Endothelial cell (in vitro differentiated cells): ENCODE measurements at regions not wholly inside any gene's neighbourhood (a gene's known extent, or its start where the extent isn't known, plus 50 kb on each side); places are given as distances from the start of the nearest gene placed in this dataset.

Experiments
- DNase-seq: peaks from one replicate; pipeline ENCODE4 v3.0.0; 2021; ENCODE audit warnings: low spot score
- H3K27ac Mint-ChIP-seq: one replicate; pipeline ENCODE4 v1.8.0; 2021; ENCODE audit warnings: mixed read lengths, inconsistent platforms; ENCODE audit not compliant: unreplicated experiment
- H3K27me3 Mint-ChIP-seq: one replicate; pipeline ENCODE4 v1.8.0; 2021; ENCODE audit warnings: mild to moderate bottlenecking, moderate library complexity, mixed read lengths, inconsistent platforms; ENCODE audit not compliant: unreplicated experiment
- H3K36me3 Mint-ChIP-seq: one replicate; pipeline ENCODE4 v1.8.0; 2021; ENCODE audit warnings: mild to moderate bottlenecking, low read depth, mixed read lengths, inconsistent platforms; ENCODE audit not compliant: unreplicated experiment
- H3K4me1 Mint-ChIP-seq: one replicate; pipeline ENCODE4 v1.8.0; 2021; ENCODE audit warnings: mild to moderate bottlenecking, mixed read lengths, inconsistent platforms; ENCODE audit not compliant: unreplicated experiment
- H3K4me3 Mint-ChIP-seq: one replicate; pipeline ENCODE4 v1.8.0; 2021; ENCODE audit warnings: mild to moderate bottlenecking, mixed read lengths, inconsistent platforms; ENCODE audit not compliant: unreplicated experiment
- H3K9me3 Mint-ChIP-seq: one replicate; pipeline ENCODE4 v1.8.0; 2021; ENCODE audit warnings: mixed read lengths, inconsistent platforms; ENCODE audit not compliant: unreplicated experiment
- CTCF ChIP-seq: fragments of 200-600 bp; sonication (generic); IDR thresholded peaks from one replicate; pipeline ENCODE4 v1.5.0; 2021; ENCODE audit warnings: antibody characterized with exemption; ENCODE audit not compliant: unreplicated experiment

DNA sequence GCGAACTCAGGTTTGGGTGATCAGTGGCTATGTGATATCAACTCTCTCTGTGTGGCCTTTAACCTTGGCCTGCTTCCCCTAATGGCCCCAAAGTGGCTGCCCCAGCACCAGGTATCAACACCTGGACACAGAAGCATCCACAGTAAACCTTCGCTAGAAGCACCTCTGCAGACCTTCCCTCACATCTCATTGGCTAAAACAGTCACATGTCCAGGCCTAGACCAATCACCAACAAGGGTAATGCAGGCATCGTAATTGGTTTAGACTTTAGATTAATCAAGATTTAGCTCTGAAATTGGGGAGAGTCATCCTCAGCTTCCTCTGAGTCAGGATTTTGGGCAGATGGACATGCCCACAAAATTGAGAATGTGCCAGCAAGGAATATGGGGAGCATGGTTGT lies 92.5 kb upstream of the MYL2 start:
- H3K4me1 Mint-ChIP-seq, result peaks cover 3% of the 10 kb centered on the region
- H3K27me3 Mint-ChIP-seq, result no peaks in the 10 kb centered on the region
- H3K9me3 Mint-ChIP-seq, result no peaks in the 10 kb centered on the region
- no peak overlapping the region for H3K27ac Mint-ChIP-seq
- H3K4me3 Mint-ChIP-seq, result no peak overlapping the region
- DNase-seq, result no peak
- no peak for TF ChIP-seq CTCF
- peaks cover 3% of the 10 kb centered on the region for H3K36me3 Mint-ChIP-seq

DNA sequence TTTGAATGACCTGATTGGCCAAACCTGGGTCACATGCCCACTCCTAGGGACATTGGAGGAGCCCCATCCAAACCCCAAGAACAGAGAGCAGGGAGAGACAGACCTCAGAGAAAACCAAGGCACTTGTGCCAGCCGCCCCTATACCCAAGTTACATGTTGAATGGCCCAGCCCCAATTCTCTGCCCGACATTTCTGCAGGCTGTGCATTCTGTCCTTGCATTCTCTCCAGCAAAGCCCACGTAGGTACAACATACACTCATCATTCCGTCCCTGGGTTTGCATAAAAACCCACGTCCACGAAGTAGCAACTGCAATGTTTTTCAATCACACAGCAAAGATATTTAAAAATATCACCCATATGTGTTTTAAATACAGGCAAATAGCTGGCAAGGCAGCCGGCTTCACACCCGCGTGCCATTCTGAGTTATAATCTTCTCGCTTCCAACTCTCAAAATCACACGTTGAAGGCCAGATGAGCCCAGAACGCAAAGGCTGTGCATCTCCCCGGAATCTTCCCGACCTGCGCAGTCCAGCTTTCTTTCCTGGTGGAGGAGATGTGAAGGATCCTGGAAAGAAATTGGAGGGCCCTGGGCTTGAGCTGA lies 91.7 kb upstream of the MYL2 start:
- TF ChIP-seq CTCF, result no peak
- H3K9me3 Mint-ChIP-seq, result no peaks in the 10 kb centered on the region
- H3K4me3 Mint-ChIP-seq, result no peak overlapping the region
- DNase-seq, result no peak
- peaks cover 3% of the 10 kb centered on the region for H3K36me3 Mint-ChIP-seq
- peaks cover 3% of the 10 kb centered on the region for H3K4me1 Mint-ChIP-seq
- no peak overlapping the region for H3K27ac Mint-ChIP-seq
- H3K27me3 Mint-ChIP-seq, result no peaks in the 10 kb centered on the region

- H3K9me3 Mint-ChIP-seq, result no peaks in the 10 kb centered on the region
- H3K36me3 Mint-ChIP-seq, result peaks cover 3% of the 10 kb centered on the region
- TF ChIP-seq CTCF, result no peak
- no peak overlapping the region for H3K4me3 Mint-ChIP-seq
- no peak overlapping the region for H3K27ac Mint-ChIP-seq
- peaks cover 3% of the 10 kb centered on the region for H3K4me1 Mint-ChIP-seq
- no peak for DNase-seq
- H3K27me3 Mint-ChIP-seq, result no peaks in the 10 kb centered on the region
Observed at GRCh38 chr12:111010916-111011657, 90.7 kb upstream of the MYL2 start.

GRCh38 chr12:111010061-111010460 lies 89.7 kb upstream of the MYL2 start:
- H3K4me3 Mint-ChIP-seq, result no peak overlapping the region
- no peaks in the 10 kb centered on the region for H3K9me3 Mint-ChIP-seq
- H3K27ac Mint-ChIP-seq, result no peak overlapping the region
- no peak for DNase-seq
- H3K4me1 Mint-ChIP-seq, result peaks cover 3% of the 10 kb centered on the region
- no peak for TF ChIP-seq CTCF
- no peaks in the 10 kb centered on the region for H3K27me3 Mint-ChIP-seq
- H3K36me3 Mint-ChIP-seq, result peaks cover 3% of the 10 kb centered on the region

- H3K4me1 Mint-ChIP-seq, result peaks cover 3% of the 10 kb centered on the region
- no peak for DNase-seq
- no peaks in the 10 kb centered on the region for H3K27me3 Mint-ChIP-seq
- no peaks in the 10 kb centered on the region for H3K9me3 Mint-ChIP-seq
- no peak for TF ChIP-seq CTCF
- no peak overlapping the region for H3K4me3 Mint-ChIP-seq
- no peak overlapping the region for H3K27ac Mint-ChIP-seq
- H3K36me3 Mint-ChIP-seq, result no peaks in the 10 kb centered on the region
Observed at GRCh38 chr12:111006621-111007020, 86.2 kb upstream of the MYL2 start.
